Upper lobe of left lung (tissue), 6 donors: ENCODE measurements at regions not wholly inside any gene's neighbourhood (a gene's known extent, or its start where the extent isn't known, plus 50 kb on each side); places are given as distances from the start of the nearest gene placed in this dataset.
"Not testable (repeated sequence)": the region's sequence is repeated elsewhere in the genome, so short reads cannot be mapped to it uniquely, and the experiment has no call there.

Experiments
- ATAC-seq, 2 donors: fragments of 200-7000 bp; cut with Tn5 transposase; one replicate each; pipeline ENCODE4 v1.9.1; 2022; ENCODE audit warnings: mild to moderate bottlenecking in 2 of 2, moderate library complexity in 2 of 2; ENCODE audit not compliant: low FRiP score in 2 of 2
- DNase-seq, 2 donors: peaks; one replicate each; pipeline ENCODE4 v3.0.0-alpha.2; 2019 to 2020
- H3K27ac ChIP-seq, 4 donors: fragments of 200-600 bp; sonication (generic); one replicate each; pipeline ENCODE4 v1.5.1; 2016 to 2019
- H3K27me3 ChIP-seq, 4 donors: fragments of 200-600 bp; sonication (generic); one replicate each; pipeline ENCODE4 v1.5.1; 2017 to 2019
- H3K36me3 ChIP-seq, 4 donors: fragments of 200-600 bp; sonication (generic); one replicate each; pipeline ENCODE4 v1.5.1; 2016 to 2019
- H3K4me1 ChIP-seq, 4 donors: fragments of 200-600 bp; sonication (generic); one replicate each; pipeline ENCODE4 v1.5.1; 2018 to 2019
- H3K4me3 ChIP-seq, 4 donors: fragments of 200-600 bp; sonication (generic); one replicate each; pipeline ENCODE4 v1.5.1; 2017 to 2019; ENCODE audit warnings: mild to moderate bottlenecking in 2 of 4, moderate library complexity in 1 of 4
- H3K9me3 ChIP-seq, 4 donors: fragments of 200-600 bp; sonication (generic); one replicate each; pipeline ENCODE4 v1.5.1; 2018 to 2019
- CTCF ChIP-seq, 6 experiments: fragments of 450-650 bp in 4 of 6; fragments of 200-600 bp in 2 of 6; sonication (generic) in 2 of 6; IDR thresholded peaks; one replicate each; pipeline ENCODE4 v1.5.1; 2016 to 2019; ENCODE audit warnings: antibody characterized with exemption in 6 of 6
- EP300 ChIP-seq, 4 donors: sonication (generic); formaldehyde crosslinking; IDR thresholded peaks; one replicate each; pipeline ENCODE4 v1.5.1; 2017; ENCODE audit warnings: antibody characterized with exemption in 4 of 4, control low read depth in 2 of 4
- POLR2A ChIP-seq, 4 donors: fragments of 450-650 bp; IDR thresholded peaks; one replicate each; pipeline ENCODE4 v1.5.1; 2016 to 2017; ENCODE audit warnings: antibody characterized with exemption in 4 of 4, mild to moderate bottlenecking in 2 of 4
- POLR2AphosphoS5 ChIP-seq, 2 donors: sonication (generic); formaldehyde crosslinking; IDR thresholded peaks; one replicate each; pipeline ENCODE4 v1.5.1; 2017; ENCODE audit warnings: antibody characterized with exemption in 2 of 2
- WGBS, 2 donors: methylation state at CpG; one replicate each; pipeline ENCODE4 v1.1.5; 2017 to 2018; 5-methylcytosine and 5-hydroxymethylcytosine counted together
- donor health status: DM: no; HTN: no; CAD: no; lungs with moderate emphysema.
- donor health status: DM: no; HTN: yes; CAD: no; lungs with severe emphysema.

GRCh38 chr14:45650754-45651153, 397.8 kb upstream of the MIS18BP1 start:
- ATAC-seq (no peak), DNase-seq (no peak)
- 78 to 81% methylated on average over 3 of the region's 3 CpGs for WGBS, 2 donors
- H3K27me3 ChIP-seq = no peaks in the 10 kb centered on the region
- no peaks in the 10 kb centered on the region for H3K4me1 ChIP-seq
- no peak overlapping the region for H3K4me3 ChIP-seq
- no peak overlapping the region for H3K27ac ChIP-seq
- H3K9me3 ChIP-seq = no peaks in the 10 kb centered on the region
- no peaks in the 10 kb centered on the region for H3K36me3 ChIP-seq
- TF ChIP-seq EP300 (IDR thresholded peaks at IDR 0.05) (no peak), POLR2AphosphoS5 (IDR thresholded peaks at IDR 0.05) (no peak), CTCF (IDR thresholded peaks at IDR 0.05) (no peak), POLR2A (IDR thresholded peaks at IDR 0.05) (no peak)

- Histone ChIP-seq H3K4me3 (no peak overlapping the region), H3K4me1 (no peaks in the 10 kb centered on the region), H3K9me3 (no peaks in the 10 kb centered on the region), H3K27me3 (no peaks in the 10 kb centered on the region), H3K27ac (no peak overlapping the region), H3K36me3 (no peaks in the 10 kb centered on the region)
- TF ChIP-seq POLR2AphosphoS5 (IDR thresholded peaks at IDR 0.05) (no peak), POLR2A (IDR thresholded peaks at IDR 0.05) (no peak), CTCF (IDR thresholded peaks at IDR 0.05) (no peak), EP300 (IDR thresholded peaks at IDR 0.05) (no peak)
- DNase-seq (no peak), ATAC-seq (no peak)
- WGBS, 2 donors = 88% methylated on average over 4 of the region's 4 CpGs
Observed at GRCh38 chr14:45649051-45649450, 396.0 kb upstream of the MIS18BP1 start.

- no peak overlapping the region for H3K4me3 ChIP-seq
- H3K27me3 ChIP-seq = no peaks in the 10 kb centered on the region
- H3K9me3 ChIP-seq = no peaks in the 10 kb centered on the region
- no peak for TF ChIP-seq POLR2AphosphoS5 (IDR thresholded peaks at IDR 0.05)
- TF ChIP-seq EP300 (IDR thresholded peaks at IDR 0.05) = no peak
- no peak for TF ChIP-seq POLR2A (IDR thresholded peaks at IDR 0.05)
- TF ChIP-seq CTCF (IDR thresholded peaks at IDR 0.05) = no peak
- ATAC-seq = no peak
- no peaks in the 10 kb centered on the region for H3K4me1 ChIP-seq
- WGBS, 2 donors = 40 to 41% methylated on average over 4 of the region's 4 CpGs
- no peak overlapping the region for H3K27ac ChIP-seq
- no peaks in the 10 kb centered on the region for H3K36me3 ChIP-seq
- no peak for DNase-seq
Observed at GRCh38 chr14:45641541-45641940, 388.5 kb upstream of the MIS18BP1 start.

- not testable (repeated sequence) for H3K27ac ChIP-seq, ATAC-seq, H3K9me3 ChIP-seq, H3K4me1 ChIP-seq, H3K27me3 ChIP-seq, H3K36me3 ChIP-seq, H3K4me3 ChIP-seq
- DNase-seq = peak in 1 of 2 donors; percentile 68
- 95 to 97% methylated on average over 11 to 41 of the region's 46 CpGs for WGBS, 2 donors
Observed at GRCh38 chr14:45634651-45635441, 381.8 kb upstream of the MIS18BP1 start.

DNA sequence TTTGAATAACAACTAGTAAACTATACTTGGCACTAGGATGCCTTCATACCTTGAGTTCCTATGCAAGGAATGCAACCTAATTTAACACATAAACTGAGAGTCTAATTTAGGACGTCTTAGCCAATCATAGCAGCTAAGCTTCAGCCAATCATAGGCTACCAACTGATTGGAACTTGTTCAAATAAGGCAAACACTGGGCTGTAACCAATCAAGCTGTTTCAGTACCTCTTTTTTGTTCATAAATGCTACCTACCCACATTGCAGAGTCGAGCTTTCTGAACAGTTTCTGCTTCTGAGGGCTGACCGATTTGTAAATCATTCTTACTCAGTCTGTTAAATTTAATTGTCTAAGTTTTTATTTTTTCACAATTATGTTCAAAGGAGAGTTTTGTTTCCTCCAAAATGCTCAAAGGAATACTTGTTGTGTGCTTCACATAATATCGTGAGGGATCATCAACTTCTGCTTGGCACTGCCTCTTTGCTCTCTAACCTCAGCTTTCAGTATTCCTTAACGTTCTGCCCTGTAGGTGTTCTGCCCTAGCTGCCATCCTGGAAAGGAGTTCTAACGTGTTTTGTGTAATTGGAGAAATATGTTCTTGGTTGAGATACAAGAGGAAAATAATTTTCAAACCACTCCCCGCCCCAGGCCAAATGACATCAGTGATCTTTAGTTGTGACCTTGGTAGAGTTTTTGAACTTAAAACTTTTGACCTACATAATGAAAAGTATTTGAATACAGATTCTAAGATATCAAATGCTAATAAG, 380.4 kb upstream of the MIS18BP1 start:
- Histone ChIP-seq H3K9me3 (peaks cover 0 to 4% (median 0%) of the 10 kb centered on the region in 4 donors), H3K4me3 (no peak overlapping the region), H3K4me1 (no peaks in the 10 kb centered on the region), H3K27me3 (no peaks in the 10 kb centered on the region), H3K27ac (no peak overlapping the region), H3K36me3 (no peaks in the 10 kb centered on the region)
- DNase-seq (no peak), ATAC-seq (no peak)
- WGBS, 2 donors = 70 to 73% methylated on average over 7 of the region's 7 CpGs
- TF ChIP-seq POLR2A (IDR thresholded peaks at IDR 0.05) (no peak), EP300 (IDR thresholded peaks at IDR 0.05) (no peak), CTCF (IDR thresholded peaks at IDR 0.05) (no peak), POLR2AphosphoS5 (IDR thresholded peaks at IDR 0.05) (no peak)
